ENCODE measurements at regions not wholly inside any gene's neighbourhood (a gene's known extent, or its start where the extent isn't known, plus 50 kb on each side); places are given as distances from the start of the nearest gene placed in this dataset.
"Not testable (repeated sequence)": the region's sequence is repeated elsewhere in the genome, so short reads cannot be mapped to it uniquely, and the experiment has no call there.

GRCh38 chr3:180786227-180786626 is 106.9 kb upstream of the CCDC39 start:
- TF ChIP-seq CTCF (optimal IDR thresholded peaks at IDR 0.05 in 1 of 3, IDR thresholded peaks at IDR 0.05 in 1 of 3, conservative IDR thresholded peaks at IDR 0.05 in 1 of 3; ENCODE audit: extremely low read depth in 1 of 3, insufficient read depth in 2 of 3, low read length in 3 of 3); EZH2 (IDR thresholded peaks at IDR 0.05; ENCODE audit: low read length): not testable (repeated sequence)
